Upper lobe of left lung (tissue), 4 donors: ENCODE measurements at regions not wholly inside any gene's neighbourhood (a gene's known extent, or its start where the extent isn't known, plus 50 kb on each side); places are given as distances from the start of the nearest gene placed in this dataset.
"Not testable (repeated sequence)": the region's sequence is repeated elsewhere in the genome, so short reads cannot be mapped to it uniquely, and the experiment has no call there.

Experiments used
- CTCF ChIP-seq, 6 experiments: fragments of 450-650 bp in 4 of 6; fragments of 200-600 bp in 2 of 6; sonication (generic) in 2 of 6; IDR thresholded peaks; one replicate each; pipeline ENCODE4 v1.5.1; 2016 to 2019; ENCODE audit warnings: antibody characterized with exemption in 6 of 6
- EP300 ChIP-seq, 4 donors: sonication (generic); formaldehyde crosslinking; IDR thresholded peaks; one replicate each; pipeline ENCODE4 v1.5.1; 2017; ENCODE audit warnings: antibody characterized with exemption in 4 of 4, control low read depth in 2 of 4
- POLR2A ChIP-seq, 4 donors: fragments of 450-650 bp; IDR thresholded peaks; one replicate each; pipeline ENCODE4 v1.5.1; 2016 to 2017; ENCODE audit warnings: antibody characterized with exemption in 4 of 4, mild to moderate bottlenecking in 2 of 4
- POLR2AphosphoS5 ChIP-seq, 2 donors: sonication (generic); formaldehyde crosslinking; IDR thresholded peaks; one replicate each; pipeline ENCODE4 v1.5.1; 2017; ENCODE audit warnings: antibody characterized with exemption in 2 of 2

DNA sequence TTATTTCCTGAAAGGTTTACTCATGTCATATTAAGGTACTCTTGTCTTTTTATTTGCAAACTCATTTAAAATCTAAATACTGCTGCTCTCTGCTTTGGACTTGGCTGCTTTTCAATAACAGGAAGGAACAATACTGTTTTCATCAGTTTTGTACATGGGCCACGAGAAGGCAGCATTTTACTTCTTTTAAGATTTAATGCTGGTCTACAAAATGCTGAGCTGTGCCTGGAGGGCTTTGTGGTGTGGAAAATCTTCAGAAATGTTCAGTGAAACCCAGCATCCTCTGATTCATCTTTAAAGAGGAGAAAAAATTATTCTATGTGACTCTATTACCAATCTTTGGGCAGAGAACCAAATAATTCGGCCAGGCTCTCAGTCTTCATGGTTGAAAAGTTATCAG is 155.9 kb downstream of the POTEB3 start:
- not testable (repeated sequence) for TF ChIP-seq CTCF, POLR2AphosphoS5, POLR2A, EP300 (IDR thresholded peaks at IDR 0.05)
